ENCODE measurements at regions not wholly inside any gene's neighbourhood (a gene's known extent, or its start where the extent isn't known, plus 50 kb on each side); places are given as distances from the start of the nearest gene placed in this dataset.
"Not testable (repeated sequence)": the region's sequence is repeated elsewhere in the genome, so short reads cannot be mapped to it uniquely, and the experiment has no call there.

DNA sequence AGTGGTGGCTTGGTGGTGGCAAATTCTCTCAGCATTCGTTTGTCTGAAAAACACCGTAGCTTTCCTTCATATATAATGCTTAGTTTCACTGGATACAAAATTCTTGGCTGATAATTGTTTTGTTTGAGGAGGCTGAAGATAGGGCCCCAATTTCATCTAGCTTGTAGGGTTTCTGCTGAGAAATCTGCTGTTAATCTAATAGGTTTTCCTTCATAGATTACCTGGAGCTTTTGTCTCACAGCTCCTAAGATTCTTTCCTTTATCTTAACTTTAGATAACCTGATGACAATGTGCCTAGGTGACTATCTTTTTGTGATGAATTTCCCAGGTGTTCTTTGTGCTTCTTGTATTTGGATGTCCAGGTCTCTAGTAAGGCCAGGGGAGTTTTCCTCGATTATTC is 151.0 kb downstream of the IPO8 start:
- TF ChIP-seq POLR2AphosphoS5 (IDR thresholded peaks at IDR 0.05; ENCODE audit: low read depth, low read length); POLR2A (IDR thresholded peaks at IDR 0.05; ENCODE audit: low read depth, low read length); TAF1 (IDR thresholded peaks at IDR 0.05; ENCODE audit: low read depth, low read length); SPI1 (IDR thresholded peaks at IDR 0.05; ENCODE audit: low read depth, low read length); PAX5 (IDR thresholded peaks at IDR 0.05; ENCODE audit: insufficient read depth, low read length, severe bottlenecking): not testable (repeated sequence)

All from GM12891 (cell line).